ENCODE measurements at regions not wholly inside any gene's neighbourhood (a gene's known extent, or its start where the extent isn't known, plus 50 kb on each side); places are given as distances from the start of the nearest gene placed in this dataset.

- no peak overlapping the region for H3K4me3 Mint-ChIP-seq
- H3K36me3 Mint-ChIP-seq = no peaks in the 10 kb centered on the region
- peaks cover 3 to 19% (median 9%) of the 10 kb centered on the region in 6 donors for H3K9me3 Mint-ChIP-seq
- H3K4me1 Mint-ChIP-seq = no peaks in the 10 kb centered on the region
- H3K27me3 Mint-ChIP-seq (ENCODE audit: low read depth in 3 of 3) = peaks cover 0 to 2% (median 0%) of the 10 kb centered on the region in 3 donors
- H3K27ac Mint-ChIP-seq = no peak overlapping the region
- no peak for DNase-seq
These were observed 461.4 kb upstream of the SPHKAP start for GRCh38 chr2:228642861-228643260.

DNA sequence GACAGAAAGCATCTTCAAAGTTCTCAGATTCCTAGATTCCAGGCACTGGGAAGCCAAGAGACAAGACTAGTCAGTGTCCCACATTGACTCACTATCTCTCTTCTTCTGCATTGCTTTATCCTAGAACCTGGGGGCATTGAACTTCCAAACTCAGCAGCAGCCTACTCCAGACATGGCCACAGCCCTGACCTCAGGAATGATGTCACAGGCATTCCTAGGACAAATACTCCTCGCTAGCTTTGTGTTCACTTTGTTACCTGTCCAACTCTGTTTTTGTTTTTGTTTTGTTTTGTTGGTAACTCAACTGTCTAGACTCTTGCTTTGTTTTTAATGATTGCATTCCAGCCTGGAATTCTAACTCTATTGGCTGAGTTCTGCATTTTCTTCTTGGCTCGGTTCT is 449.3 kb upstream of the SPHKAP start:
- Mint-ChIP-seq H3K27ac (no peak overlapping the region), H3K9me3 (peaks cover under 1 to 49% (median 19%) of the 10 kb centered on the region in 6 donors)

DNA sequence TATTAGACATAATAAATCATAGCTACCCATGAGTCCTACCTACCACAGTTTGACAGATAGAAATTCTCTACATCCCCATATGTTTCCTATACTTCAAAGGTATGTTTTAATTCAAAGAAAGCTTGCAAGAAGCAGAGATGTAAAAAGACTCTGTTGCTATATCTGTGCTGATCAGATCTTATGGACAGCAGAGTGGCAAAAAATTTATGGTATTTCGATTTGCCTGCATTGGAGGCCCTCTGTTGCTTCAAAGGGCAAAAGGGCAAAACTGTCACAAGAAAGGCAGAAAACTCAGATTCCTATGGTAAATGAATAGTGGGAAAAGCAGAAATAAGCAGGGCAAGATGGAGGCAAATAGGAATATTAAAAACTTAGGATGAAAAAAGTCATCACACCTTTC is 447.8 kb upstream of the SPHKAP start:
- Mint-ChIP-seq H3K27me3 (ENCODE audit: low read depth in 3 of 3) (no peaks in the 10 kb centered on the region), H3K27ac (no peak overlapping the region), H3K4me1 (no peaks in the 10 kb centered on the region), H3K36me3 (no peaks in the 10 kb centered on the region), H3K9me3 (peaks cover 2 to 46% (median 20%) of the 10 kb centered on the region in 6 donors), H3K4me3 (no peak overlapping the region)
- DNase-seq = no peak

More for the DNA sequence above, 449.3 kb upstream of the SPHKAP start:
- Mint-ChIP-seq H3K36me3 (no peaks in the 10 kb centered on the region), H3K4me3 (no peak overlapping the region), H3K4me1 (no peaks in the 10 kb centered on the region), H3K27me3 (ENCODE audit: low read depth in 3 of 3) (no peaks in the 10 kb centered on the region)
- DNase-seq = no peak

GRCh38 chr2:228628682-228629081 is 447.2 kb upstream of the SPHKAP start:
- no peak overlapping the region for H3K27ac Mint-ChIP-seq
- no peak for DNase-seq
- no peak overlapping the region for H3K4me3 Mint-ChIP-seq
- no peaks in the 10 kb centered on the region for H3K27me3 Mint-ChIP-seq (ENCODE audit: low read depth in 3 of 3)
- no peaks in the 10 kb centered on the region for H3K4me1 Mint-ChIP-seq
- H3K9me3 Mint-ChIP-seq = peaks cover 2 to 46% (median 22%) of the 10 kb centered on the region in 6 donors
- no peaks in the 10 kb centered on the region for H3K36me3 Mint-ChIP-seq

DNA sequence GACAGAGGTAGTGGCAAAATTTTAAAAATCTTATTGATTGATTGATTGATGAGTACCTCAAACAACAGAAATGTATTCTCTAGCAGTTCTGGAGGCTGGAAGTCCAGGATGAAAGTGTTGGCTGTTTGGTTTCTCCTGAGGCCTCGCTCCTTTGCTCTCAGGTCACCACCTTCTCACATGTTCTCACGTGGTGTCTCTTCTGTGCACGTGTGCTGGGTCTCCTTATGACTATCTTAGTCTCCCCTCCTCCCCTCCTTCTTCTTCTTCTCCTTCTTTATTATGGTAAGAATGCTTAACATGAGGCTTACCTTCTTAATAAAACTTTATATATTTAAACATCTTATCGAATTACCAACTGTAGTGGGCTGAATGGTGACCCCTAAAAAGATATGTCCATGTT is 446.0 kb upstream of the SPHKAP start:
- no peaks in the 10 kb centered on the region for H3K36me3 Mint-ChIP-seq
- no peak overlapping the region for H3K27ac Mint-ChIP-seq
- no peak for DNase-seq
- H3K9me3 Mint-ChIP-seq = peaks cover 2 to 43% (median 21%) of the 10 kb centered on the region in 6 donors
- no peaks in the 10 kb centered on the region for H3K27me3 Mint-ChIP-seq (ENCODE audit: low read depth in 3 of 3)
- H3K4me3 Mint-ChIP-seq = no peak overlapping the region
- no peaks in the 10 kb centered on the region for H3K4me1 Mint-ChIP-seq

DNA sequence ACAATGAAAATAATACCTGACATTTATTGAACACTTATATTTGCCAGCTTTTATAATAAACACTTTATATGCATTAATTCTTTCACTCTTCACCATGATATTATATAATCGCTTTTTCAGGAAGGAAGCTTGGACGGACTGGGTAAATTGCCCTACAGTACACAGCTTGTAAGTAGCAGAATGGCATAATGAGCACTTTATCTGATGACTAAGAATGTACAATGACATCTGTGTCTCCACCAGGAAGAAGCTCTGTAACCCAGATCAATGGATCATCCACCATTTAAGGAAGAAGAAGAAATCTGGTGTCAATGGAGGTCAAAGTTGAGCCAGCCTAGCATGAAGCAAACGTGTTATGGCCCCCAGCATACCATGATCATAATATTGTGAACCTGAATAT is 444.0 kb upstream of the SPHKAP start:
- Mint-ChIP-seq H3K9me3 (peaks cover 2 to 44% (median 21%) of the 10 kb centered on the region in 6 donors), H3K27ac (no peak overlapping the region), H3K4me3 (no peak overlapping the region), H3K4me1 (no peaks in the 10 kb centered on the region), H3K36me3 (no peaks in the 10 kb centered on the region), H3K27me3 (ENCODE audit: low read depth in 3 of 3) (no peaks in the 10 kb centered on the region)
- no peak for DNase-seq

DNA sequence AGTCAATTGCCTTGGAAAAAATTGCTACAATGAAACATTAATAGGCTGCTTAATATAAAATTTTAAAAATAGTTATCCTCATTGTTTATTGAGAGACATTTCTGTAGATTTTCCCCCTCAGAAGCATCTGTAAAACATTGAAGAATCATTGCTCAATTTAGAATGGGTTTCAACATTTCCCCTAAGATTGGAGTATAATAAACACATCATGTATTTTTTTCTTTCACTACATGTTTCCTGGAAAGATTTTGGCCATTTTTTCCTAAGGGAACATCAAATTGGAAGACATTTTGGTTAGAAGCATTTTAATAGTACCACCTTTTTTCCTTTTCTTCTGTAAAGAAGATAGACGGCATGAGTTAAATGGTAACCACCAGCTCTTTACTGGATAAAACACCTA is 443.2 kb upstream of the SPHKAP start:
- no peaks in the 10 kb centered on the region for H3K4me1 Mint-ChIP-seq
- no peak for DNase-seq
- H3K27me3 Mint-ChIP-seq (ENCODE audit: low read depth in 3 of 3) = no peaks in the 10 kb centered on the region
- H3K9me3 Mint-ChIP-seq = peaks cover 2 to 46% (median 20%) of the 10 kb centered on the region in 6 donors
- no peak overlapping the region for H3K27ac Mint-ChIP-seq
- H3K36me3 Mint-ChIP-seq = no peaks in the 10 kb centered on the region
- no peak overlapping the region for H3K4me3 Mint-ChIP-seq

- Mint-ChIP-seq H3K36me3 (peaks cover 0 to 3% (median 0%) of the 10 kb centered on the region in 3 donors), H3K27ac (no peak overlapping the region), H3K9me3 (peaks cover 9 to 42% (median 13%) of the 10 kb centered on the region in 6 donors), H3K27me3 (ENCODE audit: low read depth in 3 of 3) (peaks cover 0 to 2% (median 0%) of the 10 kb centered on the region in 3 donors), H3K4me3 (no peak overlapping the region), H3K4me1 (no peaks in the 10 kb centered on the region)
- DNase-seq = no peak
These were observed 434.0 kb upstream of the SPHKAP start for GRCh38 chr2:228615496-228615895.

- Mint-ChIP-seq H3K9me3 (peaks cover 11 to 43% (median 12%) of the 10 kb centered on the region in 6 donors), H3K4me1 (no peaks in the 10 kb centered on the region), H3K27ac (no peak overlapping the region), H3K36me3 (peaks cover 0 to 3% (median 0%) of the 10 kb centered on the region in 3 donors), H3K27me3 (ENCODE audit: low read depth in 3 of 3) (peaks cover 0 to 2% (median 0%) of the 10 kb centered on the region in 3 donors), H3K4me3 (no peak overlapping the region)
- no peak for DNase-seq
These were observed 433.3 kb upstream of the SPHKAP start for GRCh38 chr2:228614741-228615140.

DNA sequence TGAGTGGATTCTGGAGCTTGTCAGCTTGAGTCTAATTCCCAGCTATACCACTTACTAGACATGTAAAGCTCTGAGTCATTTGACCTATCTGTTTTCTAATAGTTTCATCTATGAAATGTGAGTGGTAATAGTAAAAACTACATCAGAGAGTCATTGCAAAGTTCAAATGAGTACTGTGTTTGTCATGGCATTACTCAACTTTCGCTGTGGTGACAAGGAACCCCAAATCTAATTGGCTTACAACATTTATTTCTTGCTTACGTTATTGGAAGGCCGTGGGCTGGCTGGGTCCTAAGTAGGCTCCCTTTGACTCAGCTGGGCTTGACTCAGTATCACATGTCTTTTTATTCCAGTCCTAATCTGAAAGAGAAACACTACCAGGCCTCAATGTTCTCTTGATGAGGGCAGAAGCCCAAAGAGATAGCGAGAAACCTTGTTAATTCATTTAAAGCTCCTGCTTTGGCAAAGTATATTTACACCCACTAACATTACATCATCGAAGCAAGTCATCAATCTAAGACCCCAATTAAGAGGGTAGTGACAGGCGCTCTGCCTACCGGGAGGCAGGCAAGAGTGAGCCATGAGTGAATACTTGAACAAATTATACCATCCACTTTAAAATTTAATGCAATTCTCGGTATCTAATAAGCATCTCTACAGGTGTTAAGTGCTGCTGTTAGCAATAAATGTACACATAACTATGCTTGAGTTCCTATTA is 431.8 kb upstream of the SPHKAP start:
- Mint-ChIP-seq H3K36me3 (peaks cover 0 to 3% (median 0%) of the 10 kb centered on the region in 3 donors), H3K27me3 (ENCODE audit: low read depth in 3 of 3) (peaks cover 0 to 2% (median 0%) of the 10 kb centered on the region in 3 donors)

DNA sequence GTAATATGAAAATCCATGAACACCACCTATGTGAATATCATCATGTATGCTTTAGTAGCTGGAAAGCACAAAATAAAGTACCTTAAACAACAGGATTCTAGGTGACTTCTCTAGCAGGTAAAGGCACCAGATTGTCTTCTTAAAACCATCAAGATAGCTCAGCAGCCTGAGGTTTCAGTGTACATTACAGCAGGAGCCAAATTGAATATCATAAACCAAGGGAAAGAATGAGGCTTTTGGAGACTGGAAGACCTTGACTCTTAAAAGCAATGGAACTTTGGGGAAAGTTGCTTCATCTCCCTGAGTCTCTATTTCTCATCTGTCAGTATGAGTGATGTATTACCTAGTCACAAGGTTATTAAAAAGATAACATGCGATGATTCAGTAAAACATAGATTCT is 429.7 kb upstream of the SPHKAP start:
- Mint-ChIP-seq H3K4me3 (no peak overlapping the region), H3K36me3 (no peaks in the 10 kb centered on the region), H3K4me1 (no peaks in the 10 kb centered on the region), H3K27ac (no peak overlapping the region), H3K27me3 (ENCODE audit: low read depth in 3 of 3) (peaks cover 0 to 2% (median 0%) of the 10 kb centered on the region in 3 donors), H3K9me3 (peaks cover 7 to 53% (median 12%) of the 10 kb centered on the region in 6 donors)
- no peak for DNase-seq

More for the DNA sequence above, 431.8 kb upstream of the SPHKAP start:
- no peak for DNase-seq
- no peaks in the 10 kb centered on the region for H3K4me1 Mint-ChIP-seq
- H3K4me3 Mint-ChIP-seq = no peak overlapping the region
- H3K27ac Mint-ChIP-seq = no peak overlapping the region
- H3K9me3 Mint-ChIP-seq = peaks cover 10 to 57% (median 12%) of the 10 kb centered on the region in 6 donors

DNA sequence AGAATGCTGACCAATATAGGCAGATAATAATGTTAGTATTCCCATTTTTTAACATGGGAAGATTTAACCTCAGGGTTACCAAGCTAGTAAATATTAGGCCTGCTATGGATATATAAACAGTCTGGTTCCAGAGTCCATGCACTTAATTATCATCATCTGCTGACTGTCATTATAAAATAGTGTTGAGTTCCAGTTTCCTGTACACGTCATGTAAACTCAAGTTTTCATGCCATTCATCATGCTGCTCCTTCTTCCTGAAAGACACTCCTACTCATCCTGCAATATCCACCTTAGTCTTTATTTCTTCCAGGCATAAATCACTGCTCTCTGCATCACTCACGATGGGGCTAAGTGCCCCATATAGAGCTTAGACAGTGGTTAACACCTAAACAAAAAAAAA is 420.8 kb upstream of the SPHKAP start:
- H3K27ac Mint-ChIP-seq = no peak overlapping the region
- no peak for DNase-seq
- H3K36me3 Mint-ChIP-seq = no peaks in the 10 kb centered on the region
- no peaks in the 10 kb centered on the region for H3K4me1 Mint-ChIP-seq
- no peaks in the 10 kb centered on the region for H3K27me3 Mint-ChIP-seq (ENCODE audit: low read depth in 3 of 3)
- H3K9me3 Mint-ChIP-seq = peaks cover 1 to 19% (median 7%) of the 10 kb centered on the region in 6 donors
- no peak overlapping the region for H3K4me3 Mint-ChIP-seq

DNA sequence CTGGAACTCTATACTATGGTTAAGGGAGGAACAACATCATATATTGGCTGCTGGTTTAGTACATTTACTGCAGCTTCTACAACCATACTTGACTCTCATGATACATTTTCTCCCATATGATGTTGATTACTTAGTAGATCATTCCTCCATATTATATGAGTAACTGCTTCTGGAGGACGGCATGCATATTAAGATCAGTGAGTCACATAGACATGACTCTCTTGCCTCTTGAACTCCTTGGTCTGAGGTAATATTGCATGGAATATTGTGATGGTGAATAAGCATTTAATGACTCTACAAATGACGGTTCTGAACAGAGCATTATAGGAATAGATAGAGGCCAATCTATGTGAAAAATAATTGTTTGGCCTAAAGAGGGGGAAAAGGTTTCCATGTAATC is 418.8 kb upstream of the SPHKAP start:
- Mint-ChIP-seq H3K27ac (no peak overlapping the region), H3K4me3 (no peak overlapping the region), H3K4me1 (no peaks in the 10 kb centered on the region), H3K36me3 (no peaks in the 10 kb centered on the region), H3K27me3 (ENCODE audit: low read depth in 3 of 3) (no peaks in the 10 kb centered on the region), H3K9me3 (peaks cover 0 to 33% (median 14%) of the 10 kb centered on the region in 6 donors)
- DNase-seq = no peak

- H3K36me3 Mint-ChIP-seq = no peaks in the 10 kb centered on the region
- no peak overlapping the region for H3K27ac Mint-ChIP-seq
- DNase-seq = no peak
- no peak overlapping the region for H3K4me3 Mint-ChIP-seq
- H3K9me3 Mint-ChIP-seq = peaks cover 0 to 38% (median 14%) of the 10 kb centered on the region in 6 donors
- H3K27me3 Mint-ChIP-seq (ENCODE audit: low read depth in 3 of 3) = no peaks in the 10 kb centered on the region
- H3K4me1 Mint-ChIP-seq = no peaks in the 10 kb centered on the region
These were observed 418.3 kb upstream of the SPHKAP start for GRCh38 chr2:228599781-228600180.

DNA sequence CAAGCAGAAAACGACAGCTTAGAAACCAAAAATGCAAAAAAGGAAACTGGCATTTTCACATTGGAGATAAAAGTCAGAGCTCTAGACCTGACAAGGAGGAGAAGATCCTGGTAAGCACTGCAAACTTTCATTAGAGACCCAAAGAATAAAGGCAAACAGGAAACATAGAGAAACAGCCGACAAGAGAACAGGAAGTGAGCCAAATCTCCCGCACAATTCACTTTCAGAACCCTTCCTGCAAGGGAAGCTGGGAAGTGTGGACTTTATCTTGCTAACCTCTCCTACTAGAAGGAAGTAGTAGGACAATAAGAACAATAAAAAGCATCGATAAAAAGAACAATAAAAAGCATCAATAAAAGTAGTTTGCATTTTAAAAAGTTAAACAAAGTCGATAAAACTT is 417.8 kb upstream of the SPHKAP start:
- Mint-ChIP-seq H3K27ac (no peak overlapping the region), H3K4me3 (no peak overlapping the region), H3K27me3 (ENCODE audit: low read depth in 3 of 3) (no peaks in the 10 kb centered on the region), H3K36me3 (no peaks in the 10 kb centered on the region), H3K4me1 (no peaks in the 10 kb centered on the region), H3K9me3 (peaks cover 0 to 41% (median 16%) of the 10 kb centered on the region in 6 donors)
- no peak for DNase-seq
